ENCODE measurements at regions not wholly inside any gene's neighbourhood (a gene's known extent, or its start where the extent isn't known, plus 50 kb on each side); places are given as distances from the start of the nearest gene placed in this dataset.

- Mint-ChIP-seq H3K4me3 (no peak overlapping the region), H3K9me3 (ENCODE audit: low read depth) (no peaks in the 10 kb centered on the region), H3K27me3 (peaks cover 5% of the 10 kb centered on the region), H3K36me3 (no peaks in the 10 kb centered on the region), H3K27ac (no peak overlapping the region), H3K4me1 (ENCODE audit: low read depth) (no peaks in the 10 kb centered on the region)
These were observed 341.6 kb upstream of the SFSWAP start for GRCh38 chr12:131369094-131369845.

GRCh38 chr12:131370321-131370720 is 340.6 kb upstream of the SFSWAP start:
- Mint-ChIP-seq H3K4me1 (ENCODE audit: low read depth) (no peaks in the 10 kb centered on the region), H3K27me3 (no peaks in the 10 kb centered on the region), H3K36me3 (no peaks in the 10 kb centered on the region), H3K9me3 (ENCODE audit: low read depth) (no peaks in the 10 kb centered on the region), H3K27ac (no peak overlapping the region), H3K4me3 (no peak overlapping the region)

GRCh38 chr12:131370791-131371347 is 340.0 kb upstream of the SFSWAP start:
- no peak overlapping the region for H3K4me3 Mint-ChIP-seq
- no peaks in the 10 kb centered on the region for H3K36me3 Mint-ChIP-seq
- H3K27me3 Mint-ChIP-seq = no peaks in the 10 kb centered on the region
- H3K27ac Mint-ChIP-seq = no peak overlapping the region
- no peaks in the 10 kb centered on the region for H3K4me1 Mint-ChIP-seq (ENCODE audit: low read depth)
- no peaks in the 10 kb centered on the region for H3K9me3 Mint-ChIP-seq (ENCODE audit: low read depth)

- no peaks in the 10 kb centered on the region for H3K36me3 Mint-ChIP-seq
- no peaks in the 10 kb centered on the region for H3K27me3 Mint-ChIP-seq
- H3K4me1 Mint-ChIP-seq (ENCODE audit: low read depth) = no peaks in the 10 kb centered on the region
- H3K27ac Mint-ChIP-seq = no peak overlapping the region
- no peak overlapping the region for H3K4me3 Mint-ChIP-seq
- no peaks in the 10 kb centered on the region for H3K9me3 Mint-ChIP-seq (ENCODE audit: low read depth)
These were observed 339.3 kb upstream of the SFSWAP start for GRCh38 chr12:131371401-131372170.

- H3K27ac Mint-ChIP-seq = no peak overlapping the region
- no peaks in the 10 kb centered on the region for H3K27me3 Mint-ChIP-seq
- no peak overlapping the region for H3K4me3 Mint-ChIP-seq
- H3K9me3 Mint-ChIP-seq (ENCODE audit: low read depth) = no peaks in the 10 kb centered on the region
- no peaks in the 10 kb centered on the region for H3K36me3 Mint-ChIP-seq
- H3K4me1 Mint-ChIP-seq (ENCODE audit: low read depth) = no peaks in the 10 kb centered on the region
These were observed 338.8 kb upstream of the SFSWAP start for GRCh38 chr12:131372171-131372475.

GRCh38 chr12:131372706-131373195 is 338.1 kb upstream of the SFSWAP start:
- Mint-ChIP-seq H3K9me3 (ENCODE audit: low read depth) (no peaks in the 10 kb centered on the region), H3K4me1 (ENCODE audit: low read depth) (no peaks in the 10 kb centered on the region), H3K27me3 (no peaks in the 10 kb centered on the region), H3K27ac (no peak overlapping the region), H3K4me3 (no peak overlapping the region), H3K36me3 (no peaks in the 10 kb centered on the region)

- H3K27ac Mint-ChIP-seq = no peak overlapping the region
- H3K36me3 Mint-ChIP-seq = no peaks in the 10 kb centered on the region
- H3K4me1 Mint-ChIP-seq (ENCODE audit: low read depth) = no peaks in the 10 kb centered on the region
- H3K27me3 Mint-ChIP-seq = peaks cover 2% of the 10 kb centered on the region
- H3K9me3 Mint-ChIP-seq (ENCODE audit: low read depth) = no peaks in the 10 kb centered on the region
- no peak overlapping the region for H3K4me3 Mint-ChIP-seq
These were observed 335.5 kb upstream of the SFSWAP start for GRCh38 chr12:131375261-131375971.

- Mint-ChIP-seq H3K27me3 (peaks cover 2% of the 10 kb centered on the region), H3K4me1 (ENCODE audit: low read depth) (no peaks in the 10 kb centered on the region), H3K9me3 (ENCODE audit: low read depth) (no peaks in the 10 kb centered on the region), H3K4me3 (no peak overlapping the region), H3K27ac (no peak overlapping the region), H3K36me3 (no peaks in the 10 kb centered on the region)
These were observed 334.9 kb upstream of the SFSWAP start for GRCh38 chr12:131375972-131376345.

GRCh38 chr12:131378176-131378842 is 332.6 kb upstream of the SFSWAP start:
- H3K9me3 Mint-ChIP-seq (ENCODE audit: low read depth) = no peaks in the 10 kb centered on the region
- no peaks in the 10 kb centered on the region for H3K4me1 Mint-ChIP-seq (ENCODE audit: low read depth)
- no peak overlapping the region for H3K27ac Mint-ChIP-seq
- H3K36me3 Mint-ChIP-seq = no peaks in the 10 kb centered on the region
- H3K4me3 Mint-ChIP-seq = no peak overlapping the region
- H3K27me3 Mint-ChIP-seq = peaks cover 2% of the 10 kb centered on the region

GRCh38 chr12:131378861-131379665 is 331.8 kb upstream of the SFSWAP start:
- Mint-ChIP-seq H3K4me1 (ENCODE audit: low read depth) (no peaks in the 10 kb centered on the region), H3K4me3 (no peak overlapping the region), H3K9me3 (ENCODE audit: low read depth) (no peaks in the 10 kb centered on the region), H3K27me3 (peaks cover 2% of the 10 kb centered on the region), H3K27ac (no peak overlapping the region), H3K36me3 (no peaks in the 10 kb centered on the region)

- Mint-ChIP-seq H3K4me3 (no peak overlapping the region), H3K9me3 (ENCODE audit: low read depth) (no peaks in the 10 kb centered on the region), H3K36me3 (no peaks in the 10 kb centered on the region), H3K4me1 (ENCODE audit: low read depth) (no peaks in the 10 kb centered on the region), H3K27me3 (peaks cover 2% of the 10 kb centered on the region), H3K27ac (no peak overlapping the region)
These were observed 331.2 kb upstream of the SFSWAP start for GRCh38 chr12:131379738-131380137.

GRCh38 chr12:131380220-131380964 is 330.5 kb upstream of the SFSWAP start:
- peaks cover 2% of the 10 kb centered on the region for H3K27me3 Mint-ChIP-seq
- H3K4me3 Mint-ChIP-seq = no peak overlapping the region
- no peak overlapping the region for H3K27ac Mint-ChIP-seq
- H3K9me3 Mint-ChIP-seq (ENCODE audit: low read depth) = no peaks in the 10 kb centered on the region
- no peaks in the 10 kb centered on the region for H3K4me1 Mint-ChIP-seq (ENCODE audit: low read depth)
- no peaks in the 10 kb centered on the region for H3K36me3 Mint-ChIP-seq

- H3K27ac Mint-ChIP-seq = no peak overlapping the region
- H3K9me3 Mint-ChIP-seq (ENCODE audit: low read depth) = no peaks in the 10 kb centered on the region
- peaks cover 2% of the 10 kb centered on the region for H3K27me3 Mint-ChIP-seq
- H3K36me3 Mint-ChIP-seq = no peaks in the 10 kb centered on the region
- H3K4me3 Mint-ChIP-seq = no peak overlapping the region
- H3K4me1 Mint-ChIP-seq (ENCODE audit: low read depth) = no peaks in the 10 kb centered on the region
These were observed 329.8 kb upstream of the SFSWAP start for GRCh38 chr12:131380965-131381705.

Measured in activated naive CD8-positive, alpha-beta T cell (primary cell).